DMS 273 (cell line): ENCODE measurements at regions not wholly inside any gene's neighbourhood (a gene's known extent, or its start where the extent isn't known, plus 50 kb on each side); places are given as distances from the start of the nearest gene placed in this dataset.
"Not testable (repeated sequence)": the region's sequence is repeated elsewhere in the genome, so short reads cannot be mapped to it uniquely, and the experiment has no call there.

Source experiments
- DNase-seq: peaks from one replicate; lab custom pipeline; 2025; ENCODE audit not compliant: unreplicated experiment; lab: John Stamatoyannopoulos, UW

DNA sequence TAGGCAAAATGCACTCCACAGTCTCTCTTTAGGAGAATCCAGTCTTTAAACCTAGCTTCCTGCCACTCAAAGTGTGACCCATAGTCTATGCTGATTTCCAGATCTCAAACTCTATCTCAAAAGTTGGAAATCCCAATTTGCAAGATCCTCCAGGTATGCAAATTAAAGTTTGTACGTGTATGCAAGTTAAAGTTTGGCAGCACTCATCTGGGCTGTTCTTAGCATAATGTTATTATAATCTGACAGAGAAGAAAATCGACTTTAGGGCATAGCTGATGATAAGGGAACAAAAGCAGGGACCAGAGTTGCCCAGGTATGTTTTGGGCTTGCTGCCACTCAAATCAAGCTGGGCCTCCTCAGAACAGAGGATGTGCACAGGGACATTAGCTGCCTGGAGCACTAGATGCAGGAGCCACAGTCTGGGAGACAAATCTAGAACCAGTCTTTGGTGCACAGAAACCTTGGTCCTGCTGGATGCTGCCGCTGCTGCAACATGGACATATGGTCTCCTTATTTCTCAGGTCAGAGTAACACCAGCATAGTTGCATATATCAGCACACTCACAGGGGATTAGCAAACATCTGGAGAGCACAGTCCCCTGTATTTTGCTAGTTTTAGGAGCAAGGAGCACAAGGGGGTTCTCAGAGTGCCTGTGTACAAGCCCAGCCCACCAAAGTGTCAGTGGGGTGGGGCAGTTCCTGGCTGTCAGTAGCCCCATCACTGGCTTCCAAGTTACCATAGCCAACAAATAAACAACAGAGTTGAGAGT lies 242.6 kb downstream of the TTC32 start:
- peak; percentile 37 for DNase-seq

DNA sequence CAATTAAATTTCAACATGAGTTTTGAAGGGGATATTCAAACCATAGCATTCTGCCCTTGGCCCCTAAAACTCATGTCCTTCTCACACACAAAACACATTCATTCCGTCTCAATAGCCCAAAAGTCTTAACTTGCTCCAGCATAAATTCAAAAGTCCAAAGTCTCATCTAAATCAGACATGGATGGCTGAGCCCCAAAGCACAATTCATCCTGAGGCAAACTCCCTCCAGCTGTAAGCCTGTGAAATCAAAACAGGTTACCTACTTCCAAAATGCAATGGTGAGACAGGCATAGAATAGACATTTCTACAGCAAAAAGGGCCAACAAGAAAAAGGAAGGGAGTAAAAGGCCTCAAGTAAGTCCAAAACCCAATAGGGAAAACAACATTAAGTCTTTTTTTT lies 245.8 kb downstream of the TTC32 start:
- DNase-seq: no peak

DNA sequence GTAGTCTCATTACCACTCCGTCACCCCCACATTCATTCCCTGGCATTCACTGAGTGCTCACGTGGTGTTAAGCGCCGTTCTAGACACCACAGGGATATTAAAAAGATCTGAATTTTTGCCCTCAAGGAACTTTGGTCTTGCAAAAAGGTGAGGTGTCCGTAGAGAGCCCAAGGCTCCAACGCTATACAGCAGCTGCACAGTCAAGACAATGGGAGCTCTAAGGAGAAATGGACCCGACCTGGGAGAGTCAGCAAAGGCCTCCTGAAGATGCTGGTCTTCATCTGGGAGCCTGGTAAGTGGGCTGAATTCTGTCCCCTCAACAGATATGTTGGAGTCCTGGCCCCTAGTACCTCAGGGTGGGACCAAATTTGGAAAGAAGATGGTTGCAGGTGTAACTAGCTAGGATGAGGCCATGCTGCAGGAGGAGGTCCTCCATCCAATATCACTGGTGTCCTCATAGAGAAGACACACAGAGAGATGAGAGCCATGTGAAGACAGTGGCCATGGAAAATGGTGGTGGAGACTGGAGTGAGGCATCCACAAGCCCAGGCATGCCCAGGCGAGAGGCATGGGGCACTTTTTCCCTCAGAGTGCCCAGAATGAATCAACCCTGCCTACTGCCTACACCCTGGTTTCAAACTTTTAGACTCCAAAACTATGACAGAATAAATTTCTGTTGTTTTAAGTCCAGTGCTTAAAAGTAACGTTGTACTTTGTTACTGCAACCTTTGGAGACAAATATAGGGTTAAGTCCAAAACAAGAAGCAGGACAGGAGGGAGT lies 247.3 kb downstream of the TTC32 start:
- no peak for DNase-seq

DNA sequence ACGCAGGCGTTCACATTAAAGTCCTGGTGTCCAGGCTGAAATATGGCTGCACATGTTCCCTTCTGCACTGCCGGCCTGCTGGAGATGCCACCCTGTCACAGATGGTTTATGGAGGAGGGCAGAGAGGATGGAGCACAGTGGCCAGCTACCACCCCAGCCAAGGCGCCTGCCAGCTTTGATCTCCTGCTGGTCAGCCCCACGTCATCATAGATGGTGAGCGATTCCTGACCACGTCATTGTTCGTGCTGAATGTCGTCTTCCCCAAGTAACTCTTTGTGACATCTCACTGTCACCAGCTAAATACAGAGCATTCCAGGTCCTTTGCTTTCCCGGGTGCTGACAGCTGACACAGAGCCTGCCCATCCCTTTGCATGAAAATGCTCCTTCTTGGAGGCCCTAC lies 248.3 kb downstream of the TTC32 start:
- no peak for DNase-seq

GRCh38 chr2:19652811-19653210 lies 249.0 kb downstream of the TTC32 start:
- DNase-seq: no peak

GRCh38 chr2:19651466-19651865 lies 250.3 kb downstream of the TTC32 start:
- DNase-seq: no peak

- no peak for DNase-seq
Measured at GRCh38 chr2:19649785-19650380, 251.9 kb downstream of the TTC32 start.

GRCh38 chr2:19649142-19649541 lies 252.6 kb downstream of the TTC32 start:
- no peak for DNase-seq

- no peak for DNase-seq
Measured at GRCh38 chr2:19648583-19648982, 253.2 kb downstream of the TTC32 start.

DNA sequence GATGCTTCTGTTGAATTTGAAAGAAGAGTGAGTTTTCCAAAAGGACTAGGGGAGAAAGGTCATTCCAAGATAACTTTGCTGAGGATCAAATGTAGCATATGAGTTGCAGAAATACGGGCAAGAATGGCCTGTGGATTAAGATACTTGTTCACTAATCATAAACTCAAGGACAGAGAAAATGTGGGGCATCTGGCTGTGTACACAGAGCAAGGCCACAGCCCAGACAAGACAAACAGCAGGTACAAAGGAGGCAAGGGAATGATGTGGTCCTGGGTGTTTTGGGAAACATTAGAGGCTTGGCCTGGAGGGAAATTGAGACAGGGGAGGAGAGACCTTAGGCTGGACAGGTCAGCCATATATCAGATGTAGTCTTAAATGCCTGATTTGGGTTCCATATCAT lies 254.8 kb downstream of the TTC32 start:
- no peak for DNase-seq

DNA sequence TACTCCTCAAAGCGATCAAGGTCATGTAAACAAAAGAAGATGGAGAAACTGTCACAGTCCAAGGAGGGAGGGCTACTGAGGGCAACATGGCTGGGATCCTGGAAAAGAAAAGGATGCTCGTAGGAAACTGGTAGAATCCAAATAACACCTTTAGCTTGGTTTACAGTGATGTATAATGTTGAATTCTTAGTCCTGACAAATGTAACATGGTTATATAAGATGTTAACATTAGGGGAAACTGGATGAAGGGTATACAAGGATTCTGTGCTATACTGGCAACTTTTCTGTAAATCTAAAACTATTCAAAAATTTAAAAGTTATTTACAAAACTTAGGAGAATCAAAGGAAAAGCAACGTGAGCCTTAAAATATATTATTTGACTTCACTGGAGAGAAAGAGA lies 257.0 kb downstream of the TTC32 start:
- no peak for DNase-seq

- DNase-seq: no peak
Measured at GRCh38 chr2:19643117-19643518, 258.7 kb downstream of the TTC32 start.

DNA sequence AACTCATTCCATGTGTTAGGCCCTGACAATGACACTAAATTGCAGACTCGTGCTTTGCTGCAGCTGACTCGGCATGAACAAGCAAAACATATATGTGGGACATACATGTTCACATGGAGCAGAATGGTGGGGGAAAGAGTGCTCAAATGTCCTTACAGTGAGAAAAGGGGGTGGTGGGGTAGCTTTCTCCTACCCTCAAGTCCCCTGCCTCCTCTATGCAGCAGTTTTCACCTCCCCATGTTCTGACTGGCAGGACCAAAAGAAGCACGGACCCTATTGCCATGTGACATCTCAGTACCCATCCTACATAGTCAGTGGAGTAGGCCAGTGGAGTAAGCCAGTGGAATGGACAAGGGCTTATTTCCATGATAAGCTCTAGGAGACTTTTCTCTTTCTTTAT lies 259.3 kb downstream of the TTC32 start:
- DNase-seq: no peak

GRCh38 chr2:19635951-19636510 lies 265.8 kb downstream of the TTC32 start:
- DNase-seq: no peak

GRCh38 chr2:19632403-19632991 lies 269.3 kb downstream of the TTC32 start:
- no peak for DNase-seq

- no peak for DNase-seq
Measured at GRCh38 chr2:19631871-19632270, 269.9 kb downstream of the TTC32 start.

GRCh38 chr2:19630921-19631320 lies 270.9 kb downstream of the TTC32 start:
- DNase-seq: no peak

DNA sequence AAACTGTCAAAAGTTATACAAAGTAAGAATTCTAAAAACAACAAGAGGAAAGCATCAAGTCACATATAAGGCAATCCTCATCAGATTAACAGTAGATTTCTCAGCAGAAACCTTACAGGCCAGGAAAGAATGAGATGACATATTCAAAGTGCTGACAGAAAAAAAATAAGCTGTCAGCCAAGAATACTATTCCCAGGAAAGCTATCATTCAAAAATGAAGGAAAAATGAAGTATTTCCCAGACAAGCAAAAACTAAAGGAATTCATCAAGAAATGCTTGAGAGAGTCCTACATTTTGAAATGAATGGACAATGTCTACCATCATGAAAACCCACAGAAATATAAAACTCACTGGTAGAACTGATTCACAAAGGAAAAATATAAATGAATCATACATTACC lies 268.9 kb upstream of the OSR1 start:
- DNase-seq: no peak

- DNase-seq: no peak
Measured at GRCh38 chr2:19623488-19623887, 265.1 kb upstream of the OSR1 start.

DNA sequence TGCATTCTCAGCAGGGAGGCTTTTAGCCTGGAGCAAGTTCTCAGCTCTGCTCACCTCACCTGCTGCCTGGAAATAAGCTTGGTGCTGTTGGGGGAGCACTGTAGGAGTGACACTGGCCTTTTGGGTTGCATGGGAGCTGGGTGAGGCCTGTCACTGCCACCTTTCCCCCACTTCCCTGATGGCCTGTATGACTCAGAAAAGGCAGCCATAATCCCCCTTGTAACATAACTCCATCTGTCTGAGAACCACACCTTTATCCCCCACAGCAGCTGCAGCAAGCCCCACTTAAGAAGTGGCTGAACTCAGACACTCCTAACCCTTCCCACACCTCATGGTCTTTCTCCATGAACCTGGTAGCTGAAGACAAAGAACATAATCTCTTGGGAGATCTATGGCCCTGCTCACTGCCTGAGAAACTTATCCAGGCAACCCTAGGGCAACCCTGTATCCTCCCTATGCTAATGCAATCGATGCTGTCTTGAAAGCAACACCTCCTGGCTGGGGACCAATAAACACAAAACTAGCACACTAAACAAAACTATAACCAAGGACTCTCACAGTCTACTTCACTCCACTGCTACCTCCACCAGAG lies 258.9 kb upstream of the OSR1 start:
- no peak for DNase-seq

DNA sequence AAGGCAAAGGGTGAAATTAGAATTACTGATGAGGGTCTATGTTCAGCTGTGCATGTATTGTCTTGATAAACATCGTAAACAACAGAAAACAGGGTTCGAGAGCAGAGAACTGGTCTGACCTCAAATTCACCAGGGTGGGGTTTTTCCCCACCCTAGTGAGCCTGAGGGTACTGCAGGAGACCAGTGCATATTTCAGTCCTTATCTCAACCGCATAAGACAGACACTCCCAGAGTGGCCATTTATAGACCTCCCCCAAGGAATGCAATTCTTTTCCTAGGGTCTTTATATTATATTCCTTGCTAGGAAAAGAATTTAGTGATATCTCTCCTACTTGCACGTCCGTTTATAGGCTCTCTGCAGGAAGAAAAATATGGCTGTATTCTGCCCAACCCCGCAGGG lies 257.0 kb upstream of the OSR1 start:
- not testable (repeated sequence) for DNase-seq
